GM21529 (cell line): ENCODE measurements at regions not wholly inside any gene's neighbourhood (a gene's known extent, or its start where the extent isn't known, plus 50 kb on each side); places are given as distances from the start of the nearest gene placed in this dataset.

Experiments used
- ATAC-seq: cut with Tn5 transposase; IDR thresholded peaks from one replicate; pipeline ENCODE4 v1.9.1; 2021; ENCODE audit not compliant: unreplicated experiment

DNA sequence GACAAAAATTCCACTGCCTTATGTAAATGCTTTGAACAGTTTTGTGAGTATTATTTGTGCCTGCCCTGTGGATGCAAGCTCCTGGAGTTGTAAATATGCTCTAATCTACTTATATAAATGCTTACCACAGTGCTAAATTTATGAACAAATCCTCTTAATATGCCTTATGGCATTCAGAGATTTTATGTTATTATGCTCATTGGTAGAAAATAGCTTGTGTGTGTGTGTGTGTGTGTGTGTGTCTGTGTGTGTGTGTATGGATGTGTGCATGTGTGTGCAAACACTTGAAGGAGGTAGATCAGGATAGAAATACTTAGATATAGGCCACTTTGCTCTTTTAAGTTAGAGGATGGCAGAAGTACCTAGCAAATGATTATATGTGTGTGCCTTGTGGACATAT, 253.9 kb downstream of the TAF11L14 start:
- ATAC-seq = no peak

DNA sequence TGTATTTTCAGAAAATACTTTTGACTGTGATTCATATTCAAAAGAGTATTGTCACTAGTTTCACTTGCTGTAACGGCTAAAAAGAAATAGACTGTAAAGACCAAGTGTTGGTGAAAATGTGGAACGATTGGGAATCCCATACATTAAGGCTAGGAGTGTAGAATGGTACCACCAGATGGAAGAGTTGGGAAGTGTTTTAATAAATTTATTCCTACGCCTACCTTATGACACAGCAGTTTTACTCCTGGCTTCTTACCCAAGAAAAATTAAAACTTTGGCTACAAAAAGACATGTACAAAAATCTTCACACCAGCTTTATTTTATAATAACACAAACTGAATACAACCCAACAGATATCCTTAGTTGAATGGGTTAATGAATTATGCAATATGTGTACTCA, 256.2 kb downstream of the TAF11L14 start:
- no peak for ATAC-seq

DNA sequence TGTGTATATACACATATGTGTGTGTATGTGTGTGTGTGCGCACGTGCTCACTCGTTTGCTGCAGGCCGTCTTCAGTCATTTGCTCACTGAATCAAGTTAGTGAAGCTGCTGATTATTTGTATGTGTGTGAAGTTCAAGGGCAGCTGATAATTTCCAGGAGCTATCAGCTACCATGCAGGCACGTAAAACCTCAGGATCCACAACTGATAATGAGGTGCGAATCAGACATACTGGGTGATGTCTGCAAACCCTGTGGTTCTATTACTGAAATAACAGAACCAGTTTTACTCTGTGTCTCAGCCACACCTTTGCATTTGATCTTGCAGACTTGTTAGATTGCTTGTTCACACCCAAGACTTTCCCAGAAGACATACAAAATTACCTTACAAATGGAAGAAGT, 257.6 kb downstream of the TAF11L14 start:
- no peak for ATAC-seq

DNA sequence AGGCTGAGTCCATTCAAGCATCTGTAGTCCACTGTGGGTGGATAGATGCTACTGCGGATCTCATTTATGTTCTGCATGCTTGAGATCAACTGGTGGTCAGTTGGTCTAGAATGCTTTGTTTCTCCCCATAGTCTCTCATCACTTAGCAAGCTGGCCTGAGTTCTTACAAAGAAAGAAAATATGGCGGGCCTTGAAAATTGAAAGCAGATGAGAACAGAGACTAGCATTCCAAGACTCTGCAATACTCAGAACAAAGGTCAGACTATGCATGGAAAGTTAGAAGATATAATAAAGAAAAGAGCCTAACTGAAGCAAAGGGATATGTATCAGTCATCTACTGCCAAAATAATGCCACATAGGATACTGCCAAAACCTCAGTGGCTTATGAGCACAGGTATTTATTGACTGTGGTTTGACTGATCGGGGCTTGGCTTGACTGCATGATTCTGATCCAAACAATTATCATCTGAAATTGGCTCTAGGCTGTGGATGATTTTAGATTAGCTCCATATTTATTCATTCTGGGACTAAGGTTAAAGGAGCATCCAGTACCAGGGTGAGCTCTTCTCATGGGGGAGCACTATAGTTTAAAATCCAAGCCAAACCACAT, 258.9 kb downstream of the TAF11L14 start:
- no peak for ATAC-seq

DNA sequence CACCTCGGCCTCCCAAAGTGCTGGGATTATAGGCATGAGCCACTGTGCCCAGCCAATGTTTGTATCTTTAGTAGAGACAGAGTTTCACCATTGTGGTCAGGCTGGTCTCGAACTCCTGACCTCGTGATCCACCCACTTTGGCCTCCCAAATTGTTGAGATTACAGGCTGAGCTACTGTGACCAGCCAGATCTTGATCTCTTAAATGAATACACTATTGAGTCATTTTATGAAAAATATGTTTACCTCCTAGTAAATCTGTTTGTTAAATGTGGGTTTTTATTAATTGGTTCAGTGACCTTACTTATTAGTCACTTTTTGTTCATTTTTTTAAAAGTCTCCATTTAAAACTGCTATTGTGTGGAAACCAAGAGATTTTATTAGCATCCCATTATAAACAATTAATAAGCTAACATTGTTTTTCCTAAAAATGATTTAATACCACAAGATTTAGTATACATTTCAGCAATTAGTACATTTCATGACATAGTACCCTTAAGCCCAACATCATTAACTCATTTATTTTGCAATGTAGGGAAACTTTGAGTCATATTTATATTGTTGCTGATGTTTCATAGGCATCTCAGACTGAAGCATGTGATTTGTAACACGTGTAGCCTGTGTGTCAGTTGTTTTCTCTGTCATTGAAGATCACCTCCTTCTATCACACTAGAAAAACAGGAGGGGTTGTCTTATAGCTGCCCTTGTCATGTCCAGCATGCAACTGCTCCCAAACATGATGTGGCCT, 261.2 kb downstream of the TAF11L14 start:
- no peak for ATAC-seq

DNA sequence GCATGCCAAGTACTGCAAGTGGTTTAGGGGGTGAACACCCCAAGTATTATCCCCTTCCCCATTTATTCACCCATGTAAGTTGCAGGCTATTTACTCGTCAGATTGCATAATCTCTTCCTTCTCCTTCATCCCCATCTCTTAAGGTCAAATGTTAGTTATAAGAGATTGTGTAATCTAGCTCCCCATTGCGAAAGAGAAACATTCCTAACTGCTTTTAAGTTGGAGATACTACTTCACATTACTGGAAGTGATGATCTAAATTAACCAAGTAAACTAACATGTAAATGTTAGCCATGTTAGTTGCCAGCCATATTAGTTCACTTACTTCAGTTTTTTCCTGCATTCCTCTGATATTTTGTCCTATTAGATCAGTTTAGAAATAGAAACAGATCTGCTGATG, 262.3 kb downstream of the TAF11L14 start:
- ATAC-seq = no peak

DNA sequence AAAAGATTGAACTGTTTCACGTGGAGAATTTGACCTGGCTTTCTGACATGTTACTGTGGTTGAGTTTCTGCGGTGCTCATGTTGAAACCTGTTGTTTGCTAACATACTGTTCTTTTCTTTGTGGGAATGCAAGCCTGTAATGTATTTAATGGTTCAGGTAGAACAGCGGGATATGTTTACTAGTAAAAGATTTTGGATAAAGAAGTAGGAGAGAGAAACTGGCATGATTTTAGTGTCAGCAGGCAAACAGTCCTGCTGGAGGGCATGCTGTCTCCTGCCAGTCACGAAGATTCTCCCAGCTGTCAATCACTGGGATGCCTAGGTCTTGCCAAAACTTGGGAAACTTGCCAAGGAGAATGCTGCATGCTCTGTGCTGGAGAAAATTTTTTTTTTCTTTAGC, 263.5 kb downstream of the TAF11L14 start:
- ATAC-seq = no peak

DNA sequence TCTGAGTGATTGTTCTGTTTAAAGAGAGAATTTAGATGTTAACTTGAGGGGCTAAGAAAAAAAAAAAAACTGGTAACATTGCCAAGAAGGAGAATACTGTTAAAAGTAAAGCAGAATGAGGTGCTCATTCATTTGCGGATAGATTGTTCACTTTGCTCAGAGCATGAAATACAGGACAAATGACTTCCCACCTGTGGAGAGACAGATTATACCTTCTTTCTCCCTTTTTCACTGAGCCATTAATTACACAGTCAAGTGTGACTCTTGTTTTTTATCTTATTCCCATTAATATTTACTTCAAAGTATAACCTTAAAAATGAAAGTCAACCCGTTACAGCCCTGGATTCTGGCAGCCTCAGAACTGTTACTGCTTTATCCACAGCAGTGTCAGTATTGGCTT, 264.5 kb downstream of the TAF11L14 start:
- no peak for ATAC-seq

DNA sequence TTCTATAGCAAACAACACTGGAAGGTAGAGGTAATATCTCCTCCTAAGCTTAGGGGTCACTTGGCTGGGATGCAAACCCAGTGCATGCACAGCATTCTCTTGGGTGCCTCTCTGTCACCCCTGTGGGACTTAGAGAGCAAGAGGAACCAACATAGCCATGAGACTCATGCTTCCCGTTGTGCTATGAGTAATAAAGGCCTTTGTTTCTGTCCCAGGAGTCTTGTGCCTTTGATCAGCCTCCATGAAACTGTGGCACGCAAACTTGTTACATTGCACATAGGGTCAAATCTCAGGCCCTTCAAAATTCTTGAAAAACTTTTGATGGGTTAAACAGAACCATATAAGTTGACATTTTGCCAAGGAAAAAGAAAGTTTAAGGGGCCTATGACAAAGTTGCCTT, 272.8 kb downstream of the TAF11L14 start:
- peak; percentile 60 for ATAC-seq

DNA sequence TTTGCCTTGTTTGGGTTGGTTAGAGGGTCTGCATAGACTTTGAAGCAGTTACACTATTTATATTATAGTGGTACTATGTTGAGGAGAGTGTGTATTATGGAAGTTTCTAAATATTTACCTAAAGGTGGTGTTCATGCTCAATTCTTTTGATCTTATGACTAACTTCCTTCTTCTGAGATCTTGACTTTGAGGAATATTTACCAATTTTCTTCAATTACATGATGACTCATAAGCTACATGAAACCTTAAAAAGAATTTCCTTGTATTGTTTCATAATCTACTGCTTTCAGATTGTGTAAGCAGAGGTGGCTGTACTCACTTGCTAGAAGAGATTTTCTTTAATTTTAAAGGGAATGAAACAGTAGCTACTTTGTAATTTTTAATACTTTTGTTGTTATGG, 276.1 kb downstream of the TAF11L14 start:
- no peak for ATAC-seq

DNA sequence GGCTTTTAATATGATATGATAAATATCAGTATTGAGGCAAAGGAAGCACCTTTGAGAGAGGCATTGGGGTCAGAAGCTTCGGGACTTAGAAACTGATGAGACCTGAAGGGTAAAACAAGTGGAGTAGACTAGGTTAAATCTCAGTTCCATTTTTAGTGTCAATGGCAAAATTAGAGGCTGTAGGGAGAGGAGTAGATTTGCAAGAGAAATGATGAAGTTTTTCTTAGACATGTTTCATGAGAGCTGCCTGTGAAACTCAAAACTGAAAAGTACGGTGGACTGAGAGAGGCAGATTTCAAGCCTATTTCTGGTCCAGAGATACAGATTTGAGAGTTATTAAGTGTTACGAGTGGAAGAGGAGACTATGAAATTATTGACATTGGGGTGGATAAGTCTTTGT, 278.5 kb downstream of the TAF11L14 start:
- peak; percentile 56 for ATAC-seq

DNA sequence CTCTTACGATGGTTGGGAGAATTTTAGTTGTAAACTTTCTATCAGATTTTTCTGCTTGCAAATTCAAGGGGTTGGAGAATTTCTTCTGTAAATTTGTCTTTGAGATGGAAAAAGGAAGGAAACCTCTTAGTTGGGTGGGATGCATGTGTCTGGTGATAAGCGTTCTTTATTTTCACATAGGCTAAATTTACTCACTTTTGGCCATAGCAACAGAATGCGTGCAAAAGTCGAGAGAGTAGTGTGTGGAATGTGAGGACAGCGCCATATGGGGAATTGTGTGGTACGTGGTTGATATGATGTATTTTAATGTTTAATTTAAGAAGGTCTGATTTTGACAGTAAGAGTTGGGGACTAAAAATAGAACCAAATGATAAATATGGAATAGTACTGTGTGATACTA, 282.2 kb downstream of the TAF11L14 start:
- no peak for ATAC-seq

DNA sequence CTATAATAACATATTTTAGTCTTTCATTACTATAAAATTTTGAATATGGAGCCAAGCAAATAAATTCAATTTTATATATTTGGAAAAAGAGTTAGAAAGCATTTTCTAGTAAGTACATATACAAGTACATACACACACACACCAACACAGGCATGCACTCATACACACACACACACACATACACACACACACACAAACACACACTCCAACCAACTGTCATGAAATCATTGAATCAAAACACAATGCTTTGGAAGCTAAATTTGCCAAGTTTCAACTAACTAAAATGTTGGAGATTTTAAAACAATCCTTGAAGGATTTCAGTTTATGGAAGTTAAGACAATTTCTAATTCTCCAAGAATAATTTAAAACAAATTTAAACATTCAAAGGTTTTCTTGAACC, 283.2 kb downstream of the TAF11L14 start:
- no peak for ATAC-seq

DNA sequence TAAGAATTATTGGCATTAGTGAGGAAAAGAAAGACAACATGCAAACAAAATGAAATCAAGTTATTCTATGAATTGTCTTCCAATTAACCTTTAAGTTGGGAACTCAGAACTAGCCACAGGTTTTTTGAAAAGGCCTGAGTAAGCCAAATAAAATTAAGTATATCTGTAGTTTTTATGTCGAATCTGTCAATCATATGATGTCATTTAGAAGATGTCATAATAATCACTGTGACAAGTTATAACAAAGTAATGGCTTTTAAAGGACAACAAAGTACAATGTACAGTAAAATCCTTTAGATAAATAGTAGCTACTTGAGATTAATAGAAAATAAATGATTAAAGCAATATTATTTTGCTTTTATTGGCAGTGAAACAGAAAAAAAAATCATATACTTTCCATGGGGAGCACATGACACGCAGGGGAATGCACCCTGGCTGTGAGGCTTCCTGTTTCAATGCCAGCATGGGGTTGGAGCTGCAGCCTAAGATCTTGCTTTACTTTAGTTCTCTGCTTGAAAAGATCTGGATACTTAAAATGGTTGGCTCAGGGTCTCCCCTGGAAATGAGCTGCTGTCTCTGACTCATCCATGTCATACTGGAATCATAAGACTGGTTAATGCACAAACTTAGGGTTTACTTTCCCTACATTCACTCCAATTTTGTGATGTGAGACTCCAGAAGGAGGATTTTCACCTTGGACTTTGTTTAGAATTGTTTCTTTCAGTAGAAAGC, 284.3 kb downstream of the TAF11L14 start:
- no peak for ATAC-seq

DNA sequence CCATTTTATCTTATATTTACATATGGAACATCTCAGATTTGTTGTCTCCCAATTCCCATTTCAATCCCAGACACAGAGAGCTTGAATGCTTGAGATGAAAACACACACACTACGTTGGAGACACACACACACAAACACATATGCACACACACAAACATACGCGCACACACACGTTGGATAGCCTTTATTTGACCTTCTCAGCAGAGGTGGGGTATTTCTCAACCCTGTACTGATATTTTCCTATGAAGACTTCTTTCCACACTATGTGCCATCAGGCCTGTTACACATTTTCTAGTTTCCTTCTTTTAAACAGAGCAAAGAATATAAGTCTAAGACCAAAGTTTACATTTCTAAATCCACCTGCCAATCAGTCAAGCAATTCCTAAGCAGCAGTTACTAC, 291.0 kb downstream of the TAF11L14 start:
- no peak for ATAC-seq

DNA sequence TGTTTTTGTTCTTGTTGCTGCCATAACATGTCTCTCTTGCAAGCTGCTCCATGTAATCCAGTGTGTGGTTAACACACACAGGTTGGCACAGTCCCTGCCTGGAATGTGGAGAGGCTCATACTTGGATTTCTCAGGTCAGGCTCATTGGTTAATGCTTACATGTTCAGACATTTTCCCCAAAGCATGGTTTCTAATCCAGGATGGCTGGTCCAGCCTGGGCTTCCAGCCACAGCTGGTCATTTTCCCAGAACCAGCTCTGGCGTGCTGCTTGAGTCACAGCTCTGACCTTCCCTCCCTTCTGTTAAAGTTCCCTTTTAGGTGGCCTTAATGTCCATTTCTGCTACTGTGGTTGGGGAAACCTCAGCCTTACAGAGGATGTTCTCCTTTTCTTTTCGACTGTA, 294.3 kb downstream of the TAF11L14 start:
- ATAC-seq = no peak

DNA sequence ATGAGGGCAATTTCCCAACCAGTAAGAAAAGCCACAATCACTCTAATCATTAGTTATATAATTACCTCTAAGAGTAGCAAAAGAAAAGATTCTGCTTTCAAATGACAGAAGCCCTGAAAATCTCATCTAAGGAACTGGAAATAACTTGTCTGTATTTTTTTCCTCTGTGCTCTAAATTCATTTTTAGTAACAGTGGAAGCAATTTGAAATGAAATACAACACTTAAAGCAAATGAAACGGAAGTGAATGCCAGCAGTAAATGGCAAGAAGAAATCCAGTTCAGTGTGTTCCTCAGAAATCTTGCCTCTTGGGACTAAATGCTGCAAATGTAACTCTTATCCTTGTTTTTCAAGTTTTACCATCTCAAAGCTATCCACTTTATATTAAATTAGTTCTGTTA, 294.9 kb downstream of the TAF11L14 start:
- no peak for ATAC-seq

DNA sequence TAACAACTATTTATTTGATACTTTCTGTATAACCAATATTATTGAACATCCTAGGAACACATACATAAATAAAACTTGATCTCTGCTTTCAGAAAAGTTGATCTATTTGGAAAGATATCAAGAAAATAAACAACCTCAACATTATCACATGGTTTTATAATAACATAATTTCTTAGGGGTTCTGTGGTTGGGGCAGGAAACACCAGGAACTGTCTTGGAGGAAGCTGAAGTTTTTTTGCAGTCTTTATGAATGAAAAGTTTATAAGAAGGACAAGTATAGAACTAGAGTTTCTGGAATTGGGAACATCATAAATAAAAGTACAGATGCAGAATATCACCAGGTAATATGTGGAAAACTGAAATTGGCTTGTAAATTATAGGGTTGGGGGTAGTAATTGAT, 296.1 kb downstream of the TAF11L14 start:
- no peak for ATAC-seq

DNA sequence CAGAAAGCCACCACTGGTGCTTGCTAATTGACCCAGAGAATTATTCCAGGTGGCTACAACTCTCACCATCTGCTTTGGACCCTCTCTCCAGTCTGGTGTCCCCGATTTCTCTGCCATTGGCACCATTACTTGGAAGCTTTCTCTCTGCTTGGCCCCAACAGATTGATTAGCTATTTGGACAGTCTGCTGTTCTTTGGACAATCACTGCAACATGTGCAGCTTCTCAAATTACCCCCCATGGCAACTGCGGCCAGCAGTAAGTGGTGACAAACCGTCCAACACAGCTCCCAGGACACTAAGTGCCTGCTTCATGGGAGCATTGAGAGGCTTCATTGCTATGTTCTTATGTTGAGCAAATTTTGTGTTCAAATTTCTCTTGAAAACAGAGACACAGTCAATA, 309.8 kb downstream of the TAF11L14 start:
- ATAC-seq = no peak

DNA sequence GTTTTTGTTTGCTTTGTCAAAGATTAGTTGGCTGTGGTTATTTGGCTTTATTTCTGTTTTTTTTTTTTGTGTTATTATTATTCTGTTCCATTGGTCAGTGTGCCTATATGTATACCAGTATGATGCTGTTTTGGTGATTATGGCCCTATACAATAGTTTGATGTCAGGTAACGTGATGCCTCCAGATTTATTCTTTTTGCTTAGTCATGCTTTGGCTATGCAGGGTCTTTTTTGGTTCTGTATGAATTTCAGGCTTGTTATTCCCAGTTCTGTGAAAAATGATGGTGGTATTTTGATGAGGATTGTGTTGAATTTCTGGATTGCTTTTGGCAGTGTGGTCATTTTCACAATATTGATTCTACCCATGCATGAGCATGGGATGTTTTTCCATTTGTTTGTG, 312.8 kb downstream of the TAF11L14 start:
- no peak for ATAC-seq

DNA sequence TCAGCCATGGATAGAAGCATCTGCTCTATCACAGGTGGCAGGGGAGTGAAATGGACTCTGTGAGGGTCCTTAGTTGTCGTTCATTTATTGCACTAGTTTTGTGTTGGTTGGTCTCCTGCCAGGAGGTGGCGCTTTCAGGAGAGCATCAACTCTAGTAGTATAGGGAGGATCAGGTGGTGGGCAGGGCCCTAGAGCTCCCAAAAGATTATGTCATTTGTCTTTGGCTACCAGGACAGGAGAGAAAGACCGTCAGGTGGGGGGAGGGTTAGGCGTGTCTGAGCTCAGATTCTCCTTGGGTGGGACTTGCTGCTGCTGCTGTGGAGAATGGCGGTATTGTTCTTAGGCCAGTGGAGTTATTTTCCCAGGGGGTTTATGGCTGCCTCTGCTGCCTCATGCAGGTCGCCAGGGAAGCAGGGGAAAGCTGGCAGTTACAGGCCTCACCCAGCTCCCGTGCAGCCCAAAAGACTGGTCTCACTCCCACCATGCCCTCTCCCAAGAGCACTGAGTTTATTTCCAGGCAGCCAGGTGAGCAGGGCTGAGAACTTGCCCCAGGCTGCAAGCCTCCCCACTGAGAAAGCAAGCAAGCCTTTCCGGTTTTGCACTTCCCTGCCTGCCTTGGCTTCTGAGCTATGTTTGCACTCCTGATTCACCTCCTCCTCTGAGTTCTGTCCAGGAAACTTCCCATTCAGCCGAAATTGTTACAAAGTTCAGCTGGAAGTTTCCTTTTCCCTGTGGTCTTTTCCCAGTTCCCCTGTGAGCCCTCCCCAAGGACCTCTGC, 317.3 kb downstream of the TAF11L14 start:
- no peak for ATAC-seq

DNA sequence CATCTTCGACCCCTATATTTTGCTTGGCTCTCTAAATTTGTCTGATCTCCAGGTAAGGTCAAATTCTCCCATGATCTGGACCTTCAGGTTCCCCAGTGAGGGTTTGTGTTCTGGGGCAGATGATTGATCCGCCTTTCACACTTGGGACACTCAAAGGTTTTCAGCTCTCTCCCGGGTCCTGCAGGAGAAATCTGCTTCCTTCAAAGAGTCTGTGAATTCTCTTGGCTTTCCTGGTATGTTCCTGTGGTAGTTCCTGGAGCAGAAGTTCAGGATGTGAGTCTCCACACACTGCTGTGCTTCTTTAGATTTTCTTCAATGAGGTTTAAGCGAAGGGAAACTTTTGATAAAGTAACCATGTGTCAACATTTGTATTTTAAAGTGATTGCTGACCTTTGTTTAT, 318.0 kb downstream of the TAF11L14 start:
- no peak for ATAC-seq
